ENCODE measurements at regions not wholly inside any gene's neighbourhood (a gene's known extent, or its start where the extent isn't known, plus 50 kb on each side); places are given as distances from the start of the nearest gene placed in this dataset.
"Not testable (repeated sequence)": the region's sequence is repeated elsewhere in the genome, so short reads cannot be mapped to it uniquely, and the experiment has no call there.

DNA sequence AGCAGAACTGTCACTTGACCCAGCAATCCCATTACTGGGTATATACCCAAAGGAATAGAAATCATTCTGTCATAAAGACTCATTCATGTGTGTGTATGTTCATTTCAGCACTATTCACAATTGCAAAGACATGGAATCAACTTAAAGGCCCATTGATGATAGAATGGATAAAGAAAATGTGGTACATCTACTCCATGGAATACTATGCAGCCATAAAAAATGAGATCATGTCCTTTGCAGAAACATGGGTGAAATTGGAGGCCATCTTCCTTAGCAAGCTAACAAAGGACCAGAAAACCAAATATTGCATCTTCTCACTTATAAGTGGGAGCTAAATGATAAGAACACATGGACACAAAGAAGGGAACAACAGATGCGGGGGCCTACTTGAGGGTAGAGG is 422.5 kb downstream of the HS3ST3B1 start:
- H2AK5ac ChIP-seq (ENCODE audit: low read length); H4K8ac ChIP-seq (ENCODE audit: low read depth, low read length); H3K4me1 ChIP-seq (ENCODE audit: control insufficient read depth in 1 of 2, insufficient read depth in 2 of 2, low read length in 2 of 2); H4K91ac ChIP-seq (ENCODE audit: low read depth, low read length); H3K4ac ChIP-seq (ENCODE audit: low read depth, low read length); H3K36me3 ChIP-seq (ENCODE audit: control insufficient read depth in 1 of 2, insufficient read depth in 2 of 2, low read length in 2 of 2); DNase-seq; H2BK120ac ChIP-seq (ENCODE audit: insufficient read depth, low read length, poor library complexity); H2BK12ac ChIP-seq (ENCODE audit: low read length); H3K23ac ChIP-seq (ENCODE audit: low read length); H4K12ac ChIP-seq (ENCODE audit: low read depth, low read length); H3K4me3 ChIP-seq (ENCODE audit: low read depth, low read length); H3K79me2 ChIP-seq (ENCODE audit: control insufficient read depth, insufficient read depth, low read length, poor library complexity); H3K18ac ChIP-seq (ENCODE audit: low read length); H3K4me2 ChIP-seq (ENCODE audit: low read length); H2BK5ac ChIP-seq (ENCODE audit: low read depth, low read length, poor library complexity); H2AFZ ChIP-seq (ENCODE audit: insufficient read depth, low read length, poor library complexity); H3K9me3 ChIP-seq (ENCODE audit: insufficient read depth, low read depth, low read length); H3K79me1 ChIP-seq (ENCODE audit: low read length); H3K27ac ChIP-seq (ENCODE audit: low read depth, low read length); H3K9ac ChIP-seq (ENCODE audit: low read length); H3K14ac ChIP-seq (ENCODE audit: low read length); H3K27me3 ChIP-seq (ENCODE audit: insufficient read depth, low read length): not testable (repeated sequence)
- no CpG with 5 or more reads among the region's 1 CpG for WGBS (ENCODE audit: extremely low coverage, insufficient coverage, insufficient read length)

GRCh38 chr17:14719942-14720341 is 419.1 kb downstream of the HS3ST3B1 start:
- H3K23ac ChIP-seq (ENCODE audit: low read length), result no peak overlapping the region
- H3K4me2 ChIP-seq (ENCODE audit: low read length), result no peak overlapping the region
- no peaks in the 10 kb centered on the region for H3K27me3 ChIP-seq (ENCODE audit: insufficient read depth, low read length)
- H2AK5ac ChIP-seq (ENCODE audit: low read length), result no peak overlapping the region
- H4K12ac ChIP-seq (ENCODE audit: low read depth, low read length), result no peak overlapping the region
- no peak overlapping the region for H3K4ac ChIP-seq (ENCODE audit: low read depth, low read length)
- no CpG with 5 or more reads among the region's 3 CpGs for WGBS (ENCODE audit: extremely low coverage, insufficient coverage, insufficient read length)
- DNase-seq, result no peak
- H3K36me3 ChIP-seq (ENCODE audit: control insufficient read depth in 1 of 2, insufficient read depth in 2 of 2, low read length in 2 of 2), result no peaks in the 10 kb centered on the region
- H3K4me1 ChIP-seq (ENCODE audit: control insufficient read depth in 1 of 2, insufficient read depth in 2 of 2, low read length in 2 of 2), result no peaks in the 10 kb centered on the region
- no peak overlapping the region for H3K27ac ChIP-seq (ENCODE audit: low read depth, low read length)
- no peak overlapping the region for H2AFZ ChIP-seq (ENCODE audit: insufficient read depth, low read length, poor library complexity)
- H3K9ac ChIP-seq (ENCODE audit: low read length), result no peak overlapping the region
- no peak overlapping the region for H3K14ac ChIP-seq (ENCODE audit: low read length)
- no peak overlapping the region for H2BK5ac ChIP-seq (ENCODE audit: low read depth, low read length, poor library complexity)
- no peaks in the 10 kb centered on the region for H3K9me3 ChIP-seq (ENCODE audit: insufficient read depth, low read depth, low read length)
- H2BK120ac ChIP-seq (ENCODE audit: insufficient read depth, low read length, poor library complexity), result no peak overlapping the region
- H3K18ac ChIP-seq (ENCODE audit: low read length), result no peak overlapping the region
- H2BK12ac ChIP-seq (ENCODE audit: low read length), result no peak overlapping the region
- H3K4me3 ChIP-seq (ENCODE audit: low read depth, low read length), result no peak overlapping the region
- H4K91ac ChIP-seq (ENCODE audit: low read depth, low read length), result no peak overlapping the region
- no peaks in the 10 kb centered on the region for H3K79me1 ChIP-seq (ENCODE audit: low read length)
- no peaks in the 10 kb centered on the region for H3K79me2 ChIP-seq (ENCODE audit: control insufficient read depth, insufficient read depth, low read length, poor library complexity)
- no peak overlapping the region for H4K8ac ChIP-seq (ENCODE audit: low read depth, low read length)

DNA sequence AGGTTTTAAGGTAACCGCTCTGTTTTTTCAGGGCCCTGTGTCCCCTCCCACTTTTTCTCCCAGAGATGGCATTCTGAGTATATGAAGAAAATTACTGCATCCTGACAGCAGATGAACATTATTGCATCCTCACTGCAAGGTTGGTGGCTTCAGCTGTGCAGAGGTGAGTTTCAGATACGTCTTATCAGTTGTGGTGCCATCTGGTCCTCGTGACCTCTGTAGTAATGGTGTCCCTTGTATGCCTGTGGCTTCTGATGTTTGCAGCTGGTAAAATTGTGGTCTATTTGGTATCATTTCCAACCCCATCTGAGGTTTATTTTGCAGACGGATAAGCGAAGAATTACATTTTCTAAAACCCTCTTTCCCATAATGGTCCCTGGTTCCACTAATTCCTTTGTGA is 417.0 kb downstream of the HS3ST3B1 start:
- Histone ChIP-seq H3K36me3 (ENCODE audit: control insufficient read depth in 1 of 2, insufficient read depth in 2 of 2, low read length in 2 of 2) (no peaks in the 10 kb centered on the region), H3K9me3 (ENCODE audit: insufficient read depth, low read depth, low read length) (no peaks in the 10 kb centered on the region), H2AK5ac (ENCODE audit: low read length) (no peak overlapping the region), H3K4ac (ENCODE audit: low read depth, low read length) (no peak overlapping the region), H3K4me3 (ENCODE audit: low read depth, low read length) (no peak overlapping the region), H4K91ac (ENCODE audit: low read depth, low read length) (no peak overlapping the region), H2BK5ac (ENCODE audit: low read depth, low read length, poor library complexity) (no peak overlapping the region), H2AFZ (ENCODE audit: insufficient read depth, low read length, poor library complexity) (no peak overlapping the region), H3K79me2 (ENCODE audit: control insufficient read depth, insufficient read depth, low read length, poor library complexity) (no peaks in the 10 kb centered on the region), H3K14ac (ENCODE audit: low read length) (no peak overlapping the region), H3K79me1 (ENCODE audit: low read length) (no peaks in the 10 kb centered on the region), H3K4me1 (ENCODE audit: control insufficient read depth in 1 of 2, insufficient read depth in 2 of 2, low read length in 2 of 2) (no peaks in the 10 kb centered on the region), H3K27ac (ENCODE audit: low read depth, low read length) (no peak overlapping the region), H3K4me2 (ENCODE audit: low read length) (no peak overlapping the region), H4K12ac (ENCODE audit: low read depth, low read length) (no peak overlapping the region), H3K9ac (ENCODE audit: low read length) (no peak overlapping the region), H2BK12ac (ENCODE audit: low read length) (no peak overlapping the region), H3K23ac (ENCODE audit: low read length) (no peak overlapping the region), H3K27me3 (ENCODE audit: insufficient read depth, low read length) (no peaks in the 10 kb centered on the region), H4K8ac (ENCODE audit: low read depth, low read length) (no peak overlapping the region), H2BK120ac (ENCODE audit: insufficient read depth, low read length, poor library complexity) (no peak overlapping the region), H3K18ac (ENCODE audit: low read length) (no peak overlapping the region)
- no CpG with 5 or more reads among the region's 5 CpGs for WGBS (ENCODE audit: extremely low coverage, insufficient coverage, insufficient read length)
- no peak for DNase-seq

DNA sequence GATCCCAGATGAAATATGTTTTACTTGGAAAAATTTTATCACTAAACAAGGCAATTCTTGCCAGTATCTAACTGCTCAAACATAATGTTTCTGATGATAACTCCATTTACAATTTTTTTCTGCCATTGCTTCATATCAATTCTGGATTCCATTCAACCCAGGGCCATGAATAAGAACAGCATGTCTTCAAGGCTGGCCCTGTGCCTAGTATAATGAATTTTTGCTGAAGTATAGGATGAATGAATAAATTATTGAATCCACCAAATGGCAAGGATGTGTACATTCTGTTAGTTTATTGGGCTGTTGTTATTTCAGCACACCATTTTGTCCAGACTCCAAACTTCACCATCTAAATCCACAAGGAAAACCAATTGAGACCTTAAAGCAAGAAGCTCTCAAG is 414.7 kb downstream of the HS3ST3B1 start:
- Histone ChIP-seq H4K12ac (ENCODE audit: low read depth, low read length) (no peak overlapping the region), H4K8ac (ENCODE audit: low read depth, low read length) (no peak overlapping the region), H3K9ac (ENCODE audit: low read length) (no peak overlapping the region), H3K4me1 (ENCODE audit: control insufficient read depth in 1 of 2, insufficient read depth in 2 of 2, low read length in 2 of 2) (no peaks in the 10 kb centered on the region), H3K79me2 (ENCODE audit: control insufficient read depth, insufficient read depth, low read length, poor library complexity) (no peaks in the 10 kb centered on the region), H2BK120ac (ENCODE audit: insufficient read depth, low read length, poor library complexity) (no peak overlapping the region), H3K4me3 (ENCODE audit: low read depth, low read length) (no peak overlapping the region), H3K23ac (ENCODE audit: low read length) (no peak overlapping the region), H2BK12ac (ENCODE audit: low read length) (no peak overlapping the region), H2AFZ (ENCODE audit: insufficient read depth, low read length, poor library complexity) (no peak overlapping the region), H3K14ac (ENCODE audit: low read length) (no peak overlapping the region), H4K91ac (ENCODE audit: low read depth, low read length) (no peak overlapping the region), H3K27me3 (ENCODE audit: insufficient read depth, low read length) (no peaks in the 10 kb centered on the region), H3K36me3 (ENCODE audit: control insufficient read depth in 1 of 2, insufficient read depth in 2 of 2, low read length in 2 of 2) (no peaks in the 10 kb centered on the region), H3K4ac (ENCODE audit: low read depth, low read length) (no peak overlapping the region), H3K18ac (ENCODE audit: low read length) (no peak overlapping the region), H3K27ac (ENCODE audit: low read depth, low read length) (no peak overlapping the region), H2BK5ac (ENCODE audit: low read depth, low read length, poor library complexity) (no peak overlapping the region), H3K79me1 (ENCODE audit: low read length) (no peaks in the 10 kb centered on the region), H3K9me3 (ENCODE audit: insufficient read depth, low read depth, low read length) (no peaks in the 10 kb centered on the region), H2AK5ac (ENCODE audit: low read length) (no peak overlapping the region), H3K4me2 (ENCODE audit: low read length) (no peak overlapping the region)
- DNase-seq, result no peak

DNA sequence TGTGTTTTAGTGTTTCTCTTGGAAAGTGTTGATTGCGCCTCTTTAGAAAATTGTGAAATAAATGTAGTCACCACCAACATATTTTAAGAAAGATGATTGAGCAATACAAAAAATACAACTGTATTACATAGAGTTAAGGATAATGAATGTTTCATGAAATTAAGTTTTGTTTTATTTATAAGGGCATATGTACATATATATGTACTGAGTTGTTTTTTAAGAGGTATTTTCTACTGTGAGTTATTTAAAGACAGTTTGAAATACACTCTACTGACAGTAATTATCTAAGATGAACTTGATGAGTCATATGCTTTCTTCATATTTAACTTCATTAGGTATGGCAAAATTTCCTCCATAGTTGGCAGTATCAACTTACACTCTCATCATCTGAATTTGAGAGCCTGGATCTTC is 411.7 kb downstream of the HS3ST3B1 start:
- Histone ChIP-seq H3K4me3 (ENCODE audit: low read depth, low read length) (no peak overlapping the region), H3K79me2 (ENCODE audit: control insufficient read depth, insufficient read depth, low read length, poor library complexity) (no peaks in the 10 kb centered on the region), H3K27ac (ENCODE audit: low read depth, low read length) (no peak overlapping the region), H2AFZ (ENCODE audit: insufficient read depth, low read length, poor library complexity) (no peak overlapping the region), H3K4me1 (ENCODE audit: control insufficient read depth in 1 of 2, insufficient read depth in 2 of 2, low read length in 2 of 2) (no peaks in the 10 kb centered on the region), H3K9ac (ENCODE audit: low read length) (no peak overlapping the region), H4K12ac (ENCODE audit: low read depth, low read length) (no peak overlapping the region), H3K9me3 (ENCODE audit: insufficient read depth, low read depth, low read length) (no peaks in the 10 kb centered on the region), H3K27me3 (ENCODE audit: insufficient read depth, low read length) (no peaks in the 10 kb centered on the region), H3K36me3 (ENCODE audit: control insufficient read depth in 1 of 2, insufficient read depth in 2 of 2, low read length in 2 of 2) (no peaks in the 10 kb centered on the region), H3K79me1 (ENCODE audit: low read length) (no peaks in the 10 kb centered on the region), H4K91ac (ENCODE audit: low read depth, low read length) (no peak overlapping the region), H2BK120ac (ENCODE audit: insufficient read depth, low read length, poor library complexity) (no peak overlapping the region), H3K14ac (ENCODE audit: low read length) (no peak overlapping the region), H3K4ac (ENCODE audit: low read depth, low read length) (no peak overlapping the region), H3K23ac (ENCODE audit: low read length) (no peak overlapping the region), H3K18ac (ENCODE audit: low read length) (no peak overlapping the region), H4K8ac (ENCODE audit: low read depth, low read length) (no peak overlapping the region), H3K4me2 (ENCODE audit: low read length) (no peak overlapping the region), H2BK12ac (ENCODE audit: low read length) (no peak overlapping the region), H2BK5ac (ENCODE audit: low read depth, low read length, poor library complexity) (no peak overlapping the region), H2AK5ac (ENCODE audit: low read length) (no peak overlapping the region)
- peak in 1 of 2 donors; percentile 51 for DNase-seq
- no CpG with 5 or more reads among the region's 1 CpG for WGBS (ENCODE audit: extremely low coverage, insufficient coverage, insufficient read length)
